Breast epithelium (tissue), 3 donors: ENCODE measurements at regions not wholly inside any gene's neighbourhood (a gene's known extent, or its start where the extent isn't known, plus 50 kb on each side); places are given as distances from the start of the nearest gene placed in this dataset.

Experiments
- POLR2A ChIP-seq: fragments of 450-650 bp; IDR thresholded peaks from one replicate; pipeline ENCODE4 v1.6.1; 2016; ENCODE audit warnings: antibody characterized with exemption, mild to moderate bottlenecking, moderate library complexity
- POLR2AphosphoS5 ChIP-seq, 3 donors: sonication (generic); formaldehyde crosslinking; IDR thresholded peaks; one replicate each; pipeline ENCODE4 v1.6.1; 2017; ENCODE audit warnings: antibody characterized with exemption in 3 of 3
- TF ChIP-seq, protein P1 (sequence below), 3 donors: fragments of 450-650 bp; IDR thresholded peaks; one replicate each; pipeline ENCODE4 v1.5.1; 2016 to 2017; ENCODE audit warnings: antibody characterized with exemption in 3 of 3, mild to moderate bottlenecking in 3 of 3, moderate library complexity in 3 of 3

GRCh38 chr5:39661026-39661779 lies 236.4 kb upstream of the DAB2 start:
- TF ChIP-seq POLR2A (no peak), POLR2AphosphoS5 (IDR thresholded peaks at IDR 0.05) (no peak)
- TF ChIP-seq, protein P1, sequence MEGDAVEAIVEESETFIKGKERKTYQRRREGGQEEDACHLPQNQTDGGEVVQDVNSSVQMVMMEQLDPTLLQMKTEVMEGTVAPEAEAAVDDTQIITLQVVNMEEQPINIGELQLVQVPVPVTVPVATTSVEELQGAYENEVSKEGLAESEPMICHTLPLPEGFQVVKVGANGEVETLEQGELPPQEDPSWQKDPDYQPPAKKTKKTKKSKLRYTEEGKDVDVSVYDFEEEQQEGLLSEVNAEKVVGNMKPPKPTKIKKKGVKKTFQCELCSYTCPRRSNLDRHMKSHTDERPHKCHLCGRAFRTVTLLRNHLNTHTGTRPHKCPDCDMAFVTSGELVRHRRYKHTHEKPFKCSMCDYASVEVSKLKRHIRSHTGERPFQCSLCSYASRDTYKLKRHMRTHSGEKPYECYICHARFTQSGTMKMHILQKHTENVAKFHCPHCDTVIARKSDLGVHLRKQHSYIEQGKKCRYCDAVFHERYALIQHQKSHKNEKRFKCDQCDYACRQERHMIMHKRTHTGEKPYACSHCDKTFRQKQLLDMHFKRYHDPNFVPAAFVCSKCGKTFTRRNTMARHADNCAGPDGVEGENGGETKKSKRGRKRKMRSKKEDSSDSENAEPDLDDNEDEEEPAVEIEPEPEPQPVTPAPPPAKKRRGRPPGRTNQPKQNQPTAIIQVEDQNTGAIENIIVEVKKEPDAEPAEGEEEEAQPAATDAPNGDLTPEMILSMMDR (IDR thresholded peaks at IDR 0.05), result no peak
